SK-N-SH (cell line): ENCODE measurements at regions not wholly inside any gene's neighbourhood (a gene's known extent, or its start where the extent isn't known, plus 50 kb on each side); places are given as distances from the start of the nearest gene placed in this dataset.

ENCODE experiments used
- CTCF ChIA-PET: fragments of 300-600, 350-600 bp; formaldehyde crosslinking; extraction: SDS; loops from one replicate; lab custom pipeline; 2021; lab: Yijun Ruan, JAX
- POLR2A ChIA-PET: fragments of 350-600 bp; sonication (Branson Sonifier 250); formaldehyde crosslinking; extraction: SDS; loops from one replicate; lab custom pipeline; 2020; ENCODE audit warnings: antibody characterized with exemption, inconsistent platforms; lab: Yijun Ruan, JAX
- DNase-seq: peaks from one replicate; pipeline ENCODE4 v3.0.0; 2012
- H2AFZ ChIP-seq: fragments of 200-600 bp; sonication (generic); 2 replicates; pipeline ENCODE4 v1.8.1; 2016; ENCODE audit warnings: antibody characterized with exemption, mild to moderate bottlenecking, low read depth
- H3F3A ChIP-seq: fragments of 200-600 bp; sonication (generic); replicated peaks from 2 replicates; pipeline ENCODE3; 2016; ENCODE audit warnings: antibody characterized with exemption, mild to moderate bottlenecking; ENCODE audit not compliant: insufficient read depth
- H3K27ac ChIP-seq, 2 experiments: fragments of 200-500 bp in 1 of 2; fragments of 200-600 bp in 1 of 2; sonication (Bioruptor generic) in 1 of 2; sonication (generic), shearing (Covaris generic) in 1 of 2; 2 replicates each; pipeline versions ENCODE4 v1.5.1 to v1.6.1; 2014 to 2016; ENCODE audit warnings: low read depth in 2 of 2, inconsistent platforms in 1 of 2, low read length in 1 of 2, mild to moderate bottlenecking in 1 of 2, mixed read lengths in 1 of 2
- H3K27me3 ChIP-seq: fragments of 200-600 bp; sonication (generic), shearing (Covaris generic); 2 replicates; pipeline ENCODE4 v1.6.1; 2016; ENCODE audit warnings: mixed run types; ENCODE audit not compliant: insufficient read depth
- H3K36me3 ChIP-seq, 2 experiments: fragments of 200-500 bp in 1 of 2; fragments of 200-600 bp in 1 of 2; sonication (Bioruptor generic) in 1 of 2; sonication (generic) in 1 of 2; replicated peaks in 1 of 2; 2 replicates each; pipeline versions ENCODE3 to v1.5.1; 2014 to 2016; ENCODE audit warnings: low read length in 1 of 2, mild to moderate bottlenecking in 1 of 2; ENCODE audit not compliant: insufficient read depth in 2 of 2, control insufficient read depth in 1 of 2
- H3K4me1 ChIP-seq, 2 experiments: fragments of 200-500 bp in 1 of 2; fragments of 200-600 bp in 1 of 2; sonication (Bioruptor generic) in 1 of 2; sonication (generic), shearing (Covaris generic) in 1 of 2; 2 replicates each; pipeline versions ENCODE4 v1.5.1 to v1.6.1; 2014 to 2016; ENCODE audit warnings: low read depth in 1 of 2, low read length in 1 of 2, mixed run types in 1 of 2; ENCODE audit not compliant: insufficient read depth in 2 of 2, control insufficient read depth in 1 of 2
- H3K4me2 ChIP-seq: fragments of 200-600 bp; sonication (generic), shearing (Covaris generic); 2 replicates; pipeline ENCODE4 v1.6.1; 2017; ENCODE audit warnings: mixed run types
- H3K4me3 ChIP-seq, 2 experiments: fragments of 200-500 bp in 1 of 2; fragments of 200-600 bp in 1 of 2; sonication (Bioruptor generic) in 1 of 2; sonication (generic), shearing (Covaris generic) in 1 of 2; 2 replicates each; pipeline versions ENCODE4 v1.5.1 to v1.8.1; 2014 to 2016; ENCODE audit warnings: low read depth in 2 of 2, inconsistent platforms in 1 of 2, low read length in 1 of 2, mild to moderate bottlenecking in 1 of 2, mixed read lengths in 1 of 2, moderate library complexity in 1 of 2
- H3K79me2 ChIP-seq: fragments of 200-600 bp; sonication (generic); 2 replicates; pipeline ENCODE4 v1.8.1; 2017; ENCODE audit warnings: mild to moderate bottlenecking; ENCODE audit not compliant: insufficient read depth
- H3K9ac ChIP-seq: fragments of 200-600 bp; sonication (generic); 2 replicates; pipeline ENCODE4 v1.6.1; 2017; ENCODE audit warnings: mixed run types
- H3K9me2 ChIP-seq: fragments of 200-600 bp; sonication (generic); 2 replicates; pipeline ENCODE4 v1.6.1; 2017; ENCODE audit warnings: mixed run types
- H3K9me3 ChIP-seq: fragments of 200-600 bp; sonication (generic); 2 replicates; pipeline ENCODE4 v1.6.1; 2017; ENCODE audit warnings: mixed run types, mild to moderate bottlenecking, moderate library complexity
- H4K20me1 ChIP-seq: fragments of 200-600 bp; sonication (generic); 2 replicates; pipeline ENCODE4 v1.6.1; 2017; ENCODE audit warnings: mild to moderate bottlenecking, mixed run types; ENCODE audit not compliant: insufficient read depth
- CHD2 ChIP-seq: fragments of 150-350 bp; IDR thresholded peaks from 2 replicates; pipeline ENCODE4 v1.6.1; 2018; ENCODE audit warnings: low read length; ENCODE audit not compliant: partially characterized antibody
- CTCF ChIP-seq: fragments of 200-600 bp; sonication (generic); IDR thresholded peaks from 2 replicates; pipeline ENCODE4 v1.6.1; 2017; ENCODE audit warnings: antibody characterized with exemption, mild to moderate bottlenecking, moderate library complexity
- ELF1 ChIP-seq: IDR thresholded peaks from 2 replicates; pipeline ENCODE4 v1.4.0; 2012
- EP300 ChIP-seq, 2 experiments: IDR thresholded peaks; 2 replicates each; pipeline versions ENCODE4 v1.4.0 to v1.6.1; 2012; ENCODE audit warnings: borderline replicate concordance in 1 of 2, low read depth in 1 of 2, low read length in 1 of 2
- EZH2phosphoT487 ChIP-seq: fragments of 200-600 bp; sonication (generic); IDR thresholded peaks from 2 replicates; pipeline ENCODE4 v1.6.1; 2017; ENCODE audit warnings: low read depth, mixed run types, mild to moderate bottlenecking, antibody characterized with exemption, moderate library complexity, borderline replicate concordance
- FOSL2 ChIP-seq: IDR thresholded peaks from 2 replicates; pipeline ENCODE4 v1.4.0; 2012; ENCODE audit warnings: low read depth, mild to moderate bottlenecking, moderate library complexity, borderline replicate concordance
- IRF3 ChIP-seq: fragments of 150-350 bp; IDR thresholded peaks from 2 replicates; pipeline ENCODE4 v1.6.1; 2016; ENCODE audit warnings: mild to moderate bottlenecking, low read depth, low read length
- JUND ChIP-seq: IDR thresholded peaks from 2 replicates; pipeline ENCODE4 v1.4.0; 2012
- MEF2A ChIP-seq: IDR thresholded peaks from 2 replicates; pipeline ENCODE4 v1.4.0; 2012; ENCODE audit warnings: low read depth, borderline replicate concordance
- MXI1 ChIP-seq: IDR thresholded peaks from 2 replicates; pipeline ENCODE4 v1.6.1; 2012; ENCODE audit warnings: mild to moderate bottlenecking, low read depth, low read length, improper control_type of control experiment
- NFIC ChIP-seq: IDR thresholded peaks from 2 replicates; pipeline ENCODE4 v1.4.0; 2012; ENCODE audit warnings: borderline replicate concordance
- POLR2AphosphoS5 ChIP-seq: IDR thresholded peaks from 2 replicates; pipeline ENCODE4 v1.6.1; 2012; ENCODE audit warnings: low read depth, low read length
- RAD21 ChIP-seq: IDR thresholded peaks from 2 replicates; pipeline ENCODE4 v1.6.1; 2012; ENCODE audit warnings: mild to moderate bottlenecking, low read length
- RXRA ChIP-seq: IDR thresholded peaks from 2 replicates; pipeline ENCODE4 v1.4.0; 2012; ENCODE audit warnings: low read depth, mild to moderate bottlenecking, borderline replicate concordance
- SIN3A ChIP-seq: IDR thresholded peaks from 2 replicates; pipeline ENCODE4 v1.6.1; 2012; ENCODE audit warnings: low read depth, mild to moderate bottlenecking, low read length, moderate library complexity, borderline replicate concordance
- TEAD4 ChIP-seq: IDR thresholded peaks from 2 replicates; pipeline ENCODE4 v1.4.0; 2012; ENCODE audit warnings: mild to moderate bottlenecking, borderline replicate concordance; ENCODE audit not compliant: insufficient read depth
- USF1 ChIP-seq: IDR thresholded peaks from 2 replicates; pipeline ENCODE4 v1.4.0; 2012; ENCODE audit warnings: low read depth, borderline replicate concordance
- ZBTB33 ChIP-seq: IDR thresholded peaks from 2 replicates; pipeline ENCODE4 v1.4.0; 2012; ENCODE audit warnings: low read depth, borderline replicate concordance
- WGBS: methylation state at CpG from one replicate; pipeline ENCODE4 v1.1.6; 2017; ENCODE audit warnings: low lambda C conversion rate; 5-methylcytosine and 5-hydroxymethylcytosine counted together
- TF ChIP-seq, protein P1 (sequence below): IDR thresholded peaks from 2 replicates; pipeline ENCODE4 v1.4.0; 2012; ENCODE audit warnings: low read depth

DNA sequence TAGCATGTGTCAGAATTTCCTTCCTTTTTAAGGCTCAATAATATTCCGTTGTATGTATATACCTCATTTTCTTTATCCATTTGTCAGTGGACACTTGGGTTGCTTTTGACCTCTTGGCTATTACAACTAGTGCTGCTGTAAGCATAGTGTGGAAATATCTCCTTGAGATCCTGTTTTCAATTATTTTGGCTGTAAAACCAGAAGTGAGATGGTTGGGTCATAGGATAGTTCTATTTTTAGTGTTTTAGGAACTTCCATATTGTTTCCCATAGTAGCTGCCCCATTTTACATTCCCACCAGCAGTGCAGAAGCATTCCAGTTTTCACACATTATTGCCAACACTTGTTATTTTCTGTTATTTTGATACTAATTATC, 70.4 kb upstream of the C15orf39 start:
- Histone ChIP-seq H3K9me3 (no peaks in the 10 kb centered on the region), H3F3A (no peaks in the 10 kb centered on the region), H3K4me2 (no peak overlapping the region), H3K79me2 (no peaks in the 10 kb centered on the region), H3K36me3 (no peaks in the 10 kb centered on the region), H3K9ac (no peak overlapping the region), H3K4me1 (no peaks in the 10 kb centered on the region), H3K4me3 (no peak overlapping the region), H3K9me2 (no peaks in the 10 kb centered on the region), H2AFZ (no peak overlapping the region), H4K20me1 (no peaks in the 10 kb centered on the region), H3K27ac (no peak overlapping the region), H3K27me3 (no peaks in the 10 kb centered on the region)
- DNase-seq: no peak
- CTCF ChIA-PET: no interaction called here
- TF ChIP-seq RXRA (no peak), MEF2A (no peak), POLR2AphosphoS5 (no peak), MXI1 (no peak), JUND (no peak), SIN3A (no peak), EP300 (IDR thresholded peaks at IDR 0.05; ENCODE audit: borderline replicate concordance in 1 of 2, low read depth in 1 of 2, low read length in 1 of 2) (no peak), ZBTB33 (no peak), CTCF (no peak), RAD21 (no peak), IRF3 (no peak), NFIC (no peak), FOSL2 (no peak), EZH2phosphoT487 (no peak), ELF1 (no peak), USF1 (no peak), TEAD4 (no peak), CHD2 (no peak)
- TF ChIP-seq, protein P1, sequence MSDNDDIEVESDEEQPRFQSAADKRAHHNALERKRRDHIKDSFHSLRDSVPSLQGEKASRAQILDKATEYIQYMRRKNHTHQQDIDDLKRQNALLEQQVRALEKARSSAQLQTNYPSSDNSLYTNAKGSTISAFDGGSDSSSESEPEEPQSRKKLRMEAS: no peak
- 91% methylated on average over 1 of the region's 1 CpG for WGBS
- POLR2A ChIA-PET: no interaction called here
